ENCODE measurements at regions not wholly inside any gene's neighbourhood (a gene's known extent, or its start where the extent isn't known, plus 50 kb on each side); places are given as distances from the start of the nearest gene placed in this dataset.

DNA sequence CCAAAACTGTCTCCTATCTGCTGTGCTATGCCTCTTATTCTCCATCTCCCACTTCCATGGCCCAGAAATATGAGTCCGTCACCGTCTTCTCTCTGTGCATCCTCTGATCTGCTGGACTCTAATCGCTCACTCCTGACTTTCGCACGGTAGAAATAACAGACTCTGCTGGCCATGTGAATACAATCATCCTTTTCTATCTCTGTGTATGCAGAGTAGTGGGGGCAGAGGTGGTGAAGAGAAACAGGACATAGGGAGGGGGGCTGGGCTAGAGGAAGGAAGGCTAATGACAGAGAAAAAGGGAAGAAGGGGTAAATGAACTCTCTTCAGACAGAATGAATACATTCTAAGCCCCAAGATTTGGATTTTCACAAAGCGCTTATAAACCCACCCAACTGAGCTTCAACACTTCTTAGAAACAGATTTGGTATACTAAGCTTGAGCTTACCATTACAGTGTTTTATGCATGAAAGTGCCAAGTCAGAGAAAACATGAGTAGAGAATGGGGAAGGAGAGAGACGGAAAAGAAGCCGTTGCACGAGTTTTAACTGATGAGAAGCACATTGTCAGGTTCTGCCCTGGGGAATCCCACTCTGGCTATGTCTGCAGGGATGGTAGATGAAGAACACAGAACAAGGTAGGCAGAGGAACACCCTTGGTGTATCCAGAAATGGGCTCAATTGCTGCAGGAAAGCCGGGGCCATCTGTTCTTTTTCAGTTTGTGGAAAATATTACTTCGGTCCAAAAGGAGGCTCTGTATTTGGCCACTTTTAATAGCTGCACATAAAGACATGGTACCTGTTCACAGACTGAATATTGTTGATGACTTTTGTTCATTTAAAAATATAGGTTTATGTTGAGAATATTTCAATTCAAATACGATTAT is 324.7 kb downstream of the ETS1 start:
- no peaks in the 10 kb centered on the region for H3K4me1 ChIP-seq (ENCODE audit: control insufficient read depth, insufficient read depth, low read length)
- no peak overlapping the region for H3K4me3 ChIP-seq (ENCODE audit: low read length)
- no peaks in the 10 kb centered on the region for H3K36me3 ChIP-seq (ENCODE audit: control insufficient read depth, insufficient read depth, low read length)
- no peak overlapping the region for H3K9ac ChIP-seq (ENCODE audit: low read length)
- H3K9me3 ChIP-seq (ENCODE audit: control insufficient read depth, low read length): no peaks in the 10 kb centered on the region
- no peaks in the 10 kb centered on the region for H3K27me3 ChIP-seq (ENCODE audit: control insufficient read depth, insufficient read depth, low read length)

DNA sequence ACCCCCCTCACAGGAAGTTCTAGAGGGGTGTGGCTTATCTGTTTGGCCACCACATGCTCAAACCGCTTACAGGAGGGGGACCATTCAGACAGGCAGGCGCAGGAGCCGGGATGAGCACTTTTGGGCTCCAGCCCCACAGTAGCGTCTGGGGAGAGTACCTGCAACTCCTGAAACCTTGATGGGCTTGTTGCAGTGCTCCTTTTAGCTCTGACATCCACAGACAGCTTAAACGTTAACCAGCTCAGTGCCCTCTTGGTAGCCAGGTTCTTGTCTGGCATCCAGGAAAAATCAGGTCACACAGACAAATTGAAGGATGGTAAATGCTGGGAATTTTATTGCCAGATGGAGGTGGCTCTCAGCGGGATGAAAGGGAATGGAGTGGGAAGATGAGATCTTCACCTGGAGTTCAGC is 326.3 kb downstream of the ETS1 start:
- Histone ChIP-seq H3K4me3 (ENCODE audit: low read length) (no peak overlapping the region), H3K9ac (ENCODE audit: low read length) (no peak overlapping the region), H3K36me3 (ENCODE audit: control insufficient read depth, insufficient read depth, low read length) (no peaks in the 10 kb centered on the region), H3K27me3 (ENCODE audit: control insufficient read depth, insufficient read depth, low read length) (no peaks in the 10 kb centered on the region), H3K9me3 (ENCODE audit: control insufficient read depth, low read length) (no peaks in the 10 kb centered on the region), H3K4me1 (ENCODE audit: control insufficient read depth, insufficient read depth, low read length) (no peaks in the 10 kb centered on the region)

DNA sequence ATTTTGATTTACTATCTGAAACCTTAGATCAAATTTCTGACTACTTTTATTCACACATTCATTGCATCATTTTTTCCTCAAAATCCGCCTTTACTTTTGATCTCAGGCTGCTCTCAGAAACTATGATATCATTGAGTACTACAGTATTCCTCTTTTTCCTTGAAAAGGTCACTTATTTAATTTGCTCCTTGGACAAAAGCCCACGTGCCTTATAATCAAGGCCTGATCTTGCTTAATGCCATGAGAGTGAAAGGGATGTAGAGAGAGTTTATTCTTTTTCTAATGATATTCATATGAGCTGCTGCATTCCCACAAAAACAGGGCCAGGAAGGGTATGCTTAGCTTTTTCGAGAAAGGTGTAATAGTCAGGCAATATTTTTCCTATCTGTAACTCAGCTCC is 327.0 kb downstream of the ETS1 start:
- no peaks in the 10 kb centered on the region for H3K36me3 ChIP-seq (ENCODE audit: control insufficient read depth, insufficient read depth, low read length)

DNA sequence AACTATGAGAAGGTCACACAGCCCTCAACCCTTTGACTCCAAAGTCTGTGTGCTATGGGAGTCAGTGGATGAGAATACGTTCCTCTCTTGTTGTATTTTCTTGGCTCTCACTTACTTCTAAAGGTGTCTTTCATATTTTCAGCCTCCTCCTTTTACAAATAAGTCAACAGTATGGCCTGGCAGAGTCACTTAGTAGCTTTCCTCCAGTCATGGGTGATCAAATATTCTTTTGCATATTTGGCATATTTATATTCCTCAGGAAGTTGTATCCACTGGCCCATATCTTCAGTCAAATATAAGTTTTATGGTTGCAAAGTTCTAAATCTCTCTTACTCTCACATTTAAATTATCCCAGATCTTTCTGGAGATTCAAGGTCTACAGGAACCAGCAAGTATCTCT is 327.5 kb downstream of the ETS1 start:
- Histone ChIP-seq H3K4me3 (ENCODE audit: low read length) (no peak overlapping the region), H3K36me3 (ENCODE audit: control insufficient read depth, insufficient read depth, low read length) (no peaks in the 10 kb centered on the region), H3K9ac (ENCODE audit: low read length) (no peak overlapping the region), H3K4me1 (ENCODE audit: control insufficient read depth, insufficient read depth, low read length) (no peaks in the 10 kb centered on the region), H3K27me3 (ENCODE audit: control insufficient read depth, insufficient read depth, low read length) (no peaks in the 10 kb centered on the region), H3K9me3 (ENCODE audit: control insufficient read depth, low read length) (no peaks in the 10 kb centered on the region)

More for the DNA sequence above, 327.0 kb downstream of the ETS1 start:
- no peak overlapping the region for H3K9ac ChIP-seq (ENCODE audit: low read length)
- no peaks in the 10 kb centered on the region for H3K27me3 ChIP-seq (ENCODE audit: control insufficient read depth, insufficient read depth, low read length)
- H3K4me3 ChIP-seq (ENCODE audit: low read length): no peak overlapping the region
- no peaks in the 10 kb centered on the region for H3K9me3 ChIP-seq (ENCODE audit: control insufficient read depth, low read length)
- H3K4me1 ChIP-seq (ENCODE audit: control insufficient read depth, insufficient read depth, low read length): no peaks in the 10 kb centered on the region

DNA sequence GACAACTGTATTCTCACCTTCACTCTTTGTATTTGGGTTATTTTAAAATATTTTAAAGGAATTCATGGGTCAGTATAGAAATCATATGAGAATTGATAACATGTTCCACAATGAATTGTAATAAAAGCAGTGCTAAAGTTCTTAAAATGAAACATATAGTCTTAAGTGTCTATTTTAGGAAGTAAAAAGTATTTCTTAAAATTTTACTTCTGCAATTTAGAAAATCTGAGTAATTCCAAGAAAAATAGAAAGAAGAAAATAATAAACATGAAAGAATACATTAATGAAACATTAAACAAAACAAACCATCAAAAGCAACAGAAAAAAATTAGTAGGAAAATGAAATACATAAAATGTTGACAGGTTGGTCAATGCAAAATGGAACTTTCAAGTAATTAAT is 332.4 kb downstream of the ETS1 start:
- no peaks in the 10 kb centered on the region for H3K4me1 ChIP-seq (ENCODE audit: control insufficient read depth, insufficient read depth, low read length)
- H3K27me3 ChIP-seq (ENCODE audit: control insufficient read depth, insufficient read depth, low read length): no peaks in the 10 kb centered on the region
- no peak overlapping the region for H3K9ac ChIP-seq (ENCODE audit: low read length)
- H3K4me3 ChIP-seq (ENCODE audit: low read length): no peak overlapping the region
- H3K9me3 ChIP-seq (ENCODE audit: control insufficient read depth, low read length): no peaks in the 10 kb centered on the region
- no peaks in the 10 kb centered on the region for H3K36me3 ChIP-seq (ENCODE audit: control insufficient read depth, insufficient read depth, low read length)

DNA sequence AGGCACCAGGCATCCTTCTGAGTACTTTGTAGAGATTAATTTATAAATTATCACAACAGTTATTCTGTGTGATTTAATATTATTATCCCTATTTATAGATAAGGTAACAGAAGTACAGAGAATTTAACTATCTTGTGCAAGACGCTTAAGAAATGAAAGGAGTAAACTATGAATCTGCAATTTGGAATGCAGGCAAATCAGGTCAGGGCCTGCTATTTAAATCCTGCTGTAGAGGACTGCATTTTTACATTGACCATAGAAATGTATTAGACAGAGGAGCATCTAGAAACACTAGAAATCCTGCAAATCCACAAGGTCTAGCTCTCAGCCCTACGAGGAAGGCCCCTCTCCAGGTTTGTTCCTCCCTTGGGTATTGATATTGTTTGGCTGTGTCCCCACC is 336.2 kb downstream of the ETS1 start:
- Histone ChIP-seq H3K9ac (ENCODE audit: low read length) (no peak overlapping the region), H3K4me3 (ENCODE audit: low read length) (no peak overlapping the region), H3K4me1 (ENCODE audit: control insufficient read depth, insufficient read depth, low read length) (no peaks in the 10 kb centered on the region), H3K36me3 (ENCODE audit: control insufficient read depth, insufficient read depth, low read length) (no peaks in the 10 kb centered on the region), H3K9me3 (ENCODE audit: control insufficient read depth, low read length) (no peaks in the 10 kb centered on the region), H3K27me3 (ENCODE audit: control insufficient read depth, insufficient read depth, low read length) (no peaks in the 10 kb centered on the region)

DNA sequence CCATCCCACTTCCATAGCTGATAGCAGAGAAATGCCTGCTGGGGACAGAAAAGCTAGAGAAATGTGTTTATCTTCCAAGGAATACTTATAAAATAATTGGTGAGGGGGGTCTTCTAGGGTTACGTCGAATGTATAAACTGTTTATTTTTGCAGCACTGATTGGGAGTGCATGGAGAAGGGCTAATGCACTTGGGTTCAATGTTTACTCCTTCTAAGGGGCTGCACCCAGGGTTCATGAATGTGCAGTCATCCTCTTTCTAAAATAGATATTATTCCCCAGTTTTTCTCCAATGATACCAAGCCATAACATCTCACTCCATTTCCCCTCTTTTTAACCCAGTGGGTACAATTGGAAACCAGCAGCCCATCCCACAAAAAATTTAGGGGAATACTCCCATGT is 336.9 kb downstream of the ETS1 start:
- H3K9ac ChIP-seq (ENCODE audit: low read length): no peak overlapping the region
- H3K4me1 ChIP-seq (ENCODE audit: control insufficient read depth, insufficient read depth, low read length): no peaks in the 10 kb centered on the region
- H3K27me3 ChIP-seq (ENCODE audit: control insufficient read depth, insufficient read depth, low read length): no peaks in the 10 kb centered on the region
- H3K4me3 ChIP-seq (ENCODE audit: low read length): no peak overlapping the region
- H3K36me3 ChIP-seq (ENCODE audit: control insufficient read depth, insufficient read depth, low read length): no peaks in the 10 kb centered on the region
- H3K9me3 ChIP-seq (ENCODE audit: control insufficient read depth, low read length): no peaks in the 10 kb centered on the region

DNA sequence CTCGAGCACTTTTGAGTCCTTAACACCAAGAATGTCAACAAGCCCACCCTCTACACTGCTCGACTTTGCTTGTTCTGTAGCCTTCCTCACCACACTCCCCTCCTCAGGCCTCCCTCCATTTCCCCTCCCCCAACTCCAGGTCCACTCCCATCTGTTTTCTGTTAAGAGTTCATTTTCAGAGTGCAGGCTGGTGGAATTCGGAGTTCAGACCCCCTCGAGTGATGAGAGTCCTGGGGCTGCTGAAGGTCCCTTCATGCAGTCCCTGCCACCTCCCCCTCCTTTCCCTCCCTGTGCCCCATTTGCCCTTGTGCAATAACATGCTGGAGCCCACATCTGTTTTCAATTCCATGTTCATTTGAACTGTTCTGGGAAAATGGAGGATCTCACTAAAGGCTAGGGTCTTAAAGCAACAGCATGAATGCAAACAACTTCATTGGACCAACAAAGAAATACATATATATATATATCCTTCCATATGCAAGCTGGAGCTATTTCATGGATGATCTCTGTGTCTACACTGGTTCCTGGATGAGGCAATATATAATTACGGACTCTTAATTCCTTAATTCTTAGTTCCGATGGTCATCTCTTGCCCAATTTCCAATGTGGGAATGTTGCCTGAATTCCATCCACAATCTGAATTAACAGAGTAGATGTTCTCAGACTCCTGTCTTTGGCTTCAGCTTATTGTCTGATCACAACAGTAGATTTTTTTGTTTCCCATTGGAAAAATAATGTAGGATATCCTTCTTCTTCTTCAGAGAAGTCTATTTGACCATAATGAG is 340.4 kb downstream of the ETS1 start:
- Histone ChIP-seq H3K36me3 (ENCODE audit: control insufficient read depth, insufficient read depth, low read length) (no peaks in the 10 kb centered on the region), H3K9ac (ENCODE audit: low read length) (no peak overlapping the region), H3K9me3 (ENCODE audit: control insufficient read depth, low read length) (no peaks in the 10 kb centered on the region), H3K4me3 (ENCODE audit: low read length) (no peak overlapping the region), H3K4me1 (ENCODE audit: control insufficient read depth, insufficient read depth, low read length) (no peaks in the 10 kb centered on the region), H3K27me3 (ENCODE audit: control insufficient read depth, insufficient read depth, low read length) (no peaks in the 10 kb centered on the region)

DNA sequence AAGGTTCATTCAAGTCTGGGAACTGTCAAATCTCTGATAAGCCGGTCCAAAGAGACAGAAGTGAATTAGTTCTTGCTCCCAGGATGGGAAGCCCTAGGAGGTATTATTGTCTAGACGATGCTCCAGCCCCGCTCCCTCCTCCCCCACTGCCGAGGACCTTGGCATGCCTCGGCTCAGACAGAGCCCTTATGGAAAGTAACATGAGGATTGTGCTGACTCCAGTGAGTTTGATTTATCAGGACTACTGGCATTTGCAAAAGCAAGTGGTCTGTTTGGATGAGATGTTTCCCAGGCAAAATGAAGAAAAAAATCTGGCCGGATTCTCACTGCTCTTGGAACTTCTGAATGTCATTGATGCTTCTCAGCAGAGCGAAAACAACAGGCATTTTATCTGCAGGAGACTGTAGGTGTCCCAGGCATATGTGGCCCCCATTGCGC is 341.0 kb downstream of the ETS1 start:
- Histone ChIP-seq H3K9ac (ENCODE audit: low read length) (no peak overlapping the region), H3K4me3 (ENCODE audit: low read length) (no peak overlapping the region), H3K36me3 (ENCODE audit: control insufficient read depth, insufficient read depth, low read length) (no peaks in the 10 kb centered on the region), H3K4me1 (ENCODE audit: control insufficient read depth, insufficient read depth, low read length) (no peaks in the 10 kb centered on the region), H3K9me3 (ENCODE audit: control insufficient read depth, low read length) (no peaks in the 10 kb centered on the region), H3K27me3 (ENCODE audit: control insufficient read depth, insufficient read depth, low read length) (no peaks in the 10 kb centered on the region)

DNA sequence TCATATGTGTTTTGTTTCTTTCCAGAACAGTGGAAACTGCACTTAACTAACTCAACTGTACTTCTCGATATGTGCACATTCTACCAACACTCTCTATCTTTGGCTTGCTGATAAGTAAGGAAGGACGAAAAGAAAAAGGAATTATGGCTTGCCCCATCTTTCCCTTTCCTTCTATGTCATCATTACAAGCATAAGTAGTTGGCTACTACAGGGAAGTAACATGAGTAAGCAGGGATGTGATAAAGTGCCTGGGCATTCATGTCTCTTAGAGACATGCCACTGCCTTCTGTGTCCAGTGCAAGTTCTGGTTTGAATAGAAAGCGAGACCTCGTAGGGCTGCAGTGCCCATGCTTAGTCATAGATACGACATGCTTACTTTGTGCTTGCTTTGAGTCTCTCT is 342.5 kb downstream of the ETS1 start:
- H3K9ac ChIP-seq (ENCODE audit: low read length): no peak overlapping the region
- no peak overlapping the region for H3K4me3 ChIP-seq (ENCODE audit: low read length)
- no peaks in the 10 kb centered on the region for H3K36me3 ChIP-seq (ENCODE audit: control insufficient read depth, insufficient read depth, low read length)
- H3K9me3 ChIP-seq (ENCODE audit: control insufficient read depth, low read length): no peaks in the 10 kb centered on the region
- no peaks in the 10 kb centered on the region for H3K27me3 ChIP-seq (ENCODE audit: control insufficient read depth, insufficient read depth, low read length)
- no peaks in the 10 kb centered on the region for H3K4me1 ChIP-seq (ENCODE audit: control insufficient read depth, insufficient read depth, low read length)

DNA sequence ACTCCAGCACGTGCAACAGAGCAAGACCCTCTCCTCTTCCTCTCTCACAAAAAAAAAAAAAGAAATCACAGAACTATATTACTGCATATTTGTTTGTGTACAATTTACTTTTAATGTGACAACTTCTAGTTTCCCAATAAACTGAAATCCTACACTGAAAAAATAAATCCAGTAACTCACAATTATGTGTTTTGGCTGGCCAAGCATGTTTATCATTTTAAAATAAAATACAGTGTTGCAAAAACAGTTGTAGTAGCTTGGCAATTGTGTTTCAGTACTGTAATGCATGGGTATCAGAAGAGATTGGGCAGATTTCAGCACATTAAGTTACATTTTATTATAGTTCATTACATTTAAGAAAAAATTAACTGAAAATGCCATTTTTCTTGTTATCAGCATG is 344.9 kb downstream of the ETS1 start:
- Histone ChIP-seq H3K36me3 (ENCODE audit: control insufficient read depth, insufficient read depth, low read length) (no peaks in the 10 kb centered on the region), H3K27me3 (ENCODE audit: control insufficient read depth, insufficient read depth, low read length) (no peaks in the 10 kb centered on the region), H3K9me3 (ENCODE audit: control insufficient read depth, low read length) (no peaks in the 10 kb centered on the region), H3K4me3 (ENCODE audit: low read length) (no peak overlapping the region), H3K9ac (ENCODE audit: low read length) (no peak overlapping the region), H3K4me1 (ENCODE audit: control insufficient read depth, insufficient read depth, low read length) (no peaks in the 10 kb centered on the region)

DNA sequence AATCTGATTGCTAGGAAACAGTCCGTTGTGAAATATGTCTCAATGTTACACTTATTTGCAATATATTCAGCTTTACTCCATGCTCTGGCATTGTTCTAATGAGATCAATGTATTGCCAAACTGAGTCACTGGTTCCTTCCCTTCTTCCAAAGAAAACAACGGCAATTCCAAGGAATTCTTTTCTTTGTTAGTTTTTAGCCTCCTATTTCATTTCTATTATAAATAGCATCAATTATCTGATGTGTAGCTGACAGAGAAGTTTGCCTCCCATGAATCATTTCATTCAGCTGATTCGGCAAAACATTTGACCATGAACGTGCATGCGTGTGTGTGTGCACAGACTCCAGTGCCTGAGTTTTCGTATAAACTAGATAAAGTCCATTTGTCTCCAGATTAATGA is 346.8 kb downstream of the ETS1 start:
- Histone ChIP-seq H3K4me1 (ENCODE audit: control insufficient read depth, insufficient read depth, low read length) (no peaks in the 10 kb centered on the region), H3K9ac (ENCODE audit: low read length) (no peak overlapping the region), H3K9me3 (ENCODE audit: control insufficient read depth, low read length) (no peaks in the 10 kb centered on the region), H3K4me3 (ENCODE audit: low read length) (no peak overlapping the region), H3K36me3 (ENCODE audit: control insufficient read depth, insufficient read depth, low read length) (no peaks in the 10 kb centered on the region), H3K27me3 (ENCODE audit: control insufficient read depth, insufficient read depth, low read length) (no peaks in the 10 kb centered on the region)
